Loucy (cell line): ENCODE measurements at regions not wholly inside any gene's neighbourhood (a gene's known extent, or its start where the extent isn't known, plus 50 kb on each side); places are given as distances from the start of the nearest gene placed in this dataset.

Source experiments
- EZH2phosphoT487 ChIP-seq: fragments of 200-600 bp; IDR thresholded peaks from 2 replicates; pipeline ENCODE4 v1.6.1; 2018; ENCODE audit warnings: antibody characterized with exemption, mild to moderate bottlenecking, moderate library complexity, borderline replicate concordance
- TF ChIP-seq, protein P1 (sequence below): fragments of 200-600 bp; sonication (generic); conservative IDR thresholded peaks from 2 replicates; pipeline ENCODE4 v1.5.1; 2014; ENCODE audit warnings: mild to moderate bottlenecking, antibody characterized with exemption, low read length

DNA sequence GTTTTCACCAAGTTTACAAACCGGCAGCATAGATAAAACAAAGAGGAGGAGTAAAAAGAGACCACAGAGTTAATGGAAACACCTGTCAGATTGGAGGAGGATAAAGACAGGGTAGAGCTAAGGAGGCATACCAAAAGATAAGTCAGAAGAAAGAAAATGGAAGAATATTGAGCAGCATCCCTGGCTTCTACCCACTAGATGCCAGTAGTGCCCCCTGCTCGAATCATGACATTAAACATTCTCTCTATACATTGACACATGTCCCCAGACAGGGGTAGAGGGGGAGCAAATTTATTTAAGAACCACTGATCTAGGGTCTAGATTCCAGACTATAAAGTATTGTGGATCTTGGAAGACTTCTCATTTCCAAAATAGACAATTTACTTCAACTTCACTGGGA, 159.8 kb upstream of the ETAA1 start:
- TF ChIP-seq, protein P1, sequence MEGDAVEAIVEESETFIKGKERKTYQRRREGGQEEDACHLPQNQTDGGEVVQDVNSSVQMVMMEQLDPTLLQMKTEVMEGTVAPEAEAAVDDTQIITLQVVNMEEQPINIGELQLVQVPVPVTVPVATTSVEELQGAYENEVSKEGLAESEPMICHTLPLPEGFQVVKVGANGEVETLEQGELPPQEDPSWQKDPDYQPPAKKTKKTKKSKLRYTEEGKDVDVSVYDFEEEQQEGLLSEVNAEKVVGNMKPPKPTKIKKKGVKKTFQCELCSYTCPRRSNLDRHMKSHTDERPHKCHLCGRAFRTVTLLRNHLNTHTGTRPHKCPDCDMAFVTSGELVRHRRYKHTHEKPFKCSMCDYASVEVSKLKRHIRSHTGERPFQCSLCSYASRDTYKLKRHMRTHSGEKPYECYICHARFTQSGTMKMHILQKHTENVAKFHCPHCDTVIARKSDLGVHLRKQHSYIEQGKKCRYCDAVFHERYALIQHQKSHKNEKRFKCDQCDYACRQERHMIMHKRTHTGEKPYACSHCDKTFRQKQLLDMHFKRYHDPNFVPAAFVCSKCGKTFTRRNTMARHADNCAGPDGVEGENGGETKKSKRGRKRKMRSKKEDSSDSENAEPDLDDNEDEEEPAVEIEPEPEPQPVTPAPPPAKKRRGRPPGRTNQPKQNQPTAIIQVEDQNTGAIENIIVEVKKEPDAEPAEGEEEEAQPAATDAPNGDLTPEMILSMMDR, result no peak
- TF ChIP-seq EZH2phosphoT487, result no peak
